ENCODE measurements at regions not wholly inside any gene's neighbourhood (a gene's known extent, or its start where the extent isn't known, plus 50 kb on each side); places are given as distances from the start of the nearest gene placed in this dataset.

- TF ChIP-seq CTCF (conservative IDR thresholded peaks at IDR 0.05): no peak
- TF ChIP-seq ZFX (IDR thresholded peaks at IDR 0.05): no peak
Measured at GRCh38 chr15:31434588-31435260, 108.1 kb downstream of the KLF13 start.

Measured in C4-2B (cell line).